GM12872 (cell line): ENCODE measurements at regions not wholly inside any gene's neighbourhood (a gene's known extent, or its start where the extent isn't known, plus 50 kb on each side); places are given as distances from the start of the nearest gene placed in this dataset.

Experiments
- TF ChIP-seq, protein P1 (sequence below): IDR thresholded peaks from 3 replicates; pipeline ENCODE4 v1.5.1; 2011; ENCODE audit warnings: low read depth, mild to moderate bottlenecking, low read length, moderate library complexity; ENCODE audit not compliant: insufficient read depth

DNA sequence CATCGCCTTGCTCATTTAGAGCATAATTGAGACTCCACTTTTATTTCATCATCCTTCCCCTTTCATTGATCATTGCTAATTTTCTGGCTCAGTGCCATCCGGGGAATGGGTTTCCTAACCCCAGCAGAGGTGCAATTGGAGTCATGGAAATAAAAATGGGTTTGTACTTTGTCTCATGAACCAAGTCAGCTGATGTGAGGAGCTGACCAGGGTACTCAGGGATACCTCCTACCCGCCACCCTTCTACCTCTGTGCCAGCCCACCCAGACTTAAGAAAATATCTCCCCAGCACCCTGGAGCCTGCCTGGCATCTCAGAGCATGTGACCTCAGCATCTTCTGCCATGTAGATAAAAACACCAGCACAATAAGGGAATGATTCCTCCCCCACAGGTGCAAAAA is 59.1 kb upstream of the MAFB start:
- TF ChIP-seq, protein P1, sequence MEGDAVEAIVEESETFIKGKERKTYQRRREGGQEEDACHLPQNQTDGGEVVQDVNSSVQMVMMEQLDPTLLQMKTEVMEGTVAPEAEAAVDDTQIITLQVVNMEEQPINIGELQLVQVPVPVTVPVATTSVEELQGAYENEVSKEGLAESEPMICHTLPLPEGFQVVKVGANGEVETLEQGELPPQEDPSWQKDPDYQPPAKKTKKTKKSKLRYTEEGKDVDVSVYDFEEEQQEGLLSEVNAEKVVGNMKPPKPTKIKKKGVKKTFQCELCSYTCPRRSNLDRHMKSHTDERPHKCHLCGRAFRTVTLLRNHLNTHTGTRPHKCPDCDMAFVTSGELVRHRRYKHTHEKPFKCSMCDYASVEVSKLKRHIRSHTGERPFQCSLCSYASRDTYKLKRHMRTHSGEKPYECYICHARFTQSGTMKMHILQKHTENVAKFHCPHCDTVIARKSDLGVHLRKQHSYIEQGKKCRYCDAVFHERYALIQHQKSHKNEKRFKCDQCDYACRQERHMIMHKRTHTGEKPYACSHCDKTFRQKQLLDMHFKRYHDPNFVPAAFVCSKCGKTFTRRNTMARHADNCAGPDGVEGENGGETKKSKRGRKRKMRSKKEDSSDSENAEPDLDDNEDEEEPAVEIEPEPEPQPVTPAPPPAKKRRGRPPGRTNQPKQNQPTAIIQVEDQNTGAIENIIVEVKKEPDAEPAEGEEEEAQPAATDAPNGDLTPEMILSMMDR = no peak

DNA sequence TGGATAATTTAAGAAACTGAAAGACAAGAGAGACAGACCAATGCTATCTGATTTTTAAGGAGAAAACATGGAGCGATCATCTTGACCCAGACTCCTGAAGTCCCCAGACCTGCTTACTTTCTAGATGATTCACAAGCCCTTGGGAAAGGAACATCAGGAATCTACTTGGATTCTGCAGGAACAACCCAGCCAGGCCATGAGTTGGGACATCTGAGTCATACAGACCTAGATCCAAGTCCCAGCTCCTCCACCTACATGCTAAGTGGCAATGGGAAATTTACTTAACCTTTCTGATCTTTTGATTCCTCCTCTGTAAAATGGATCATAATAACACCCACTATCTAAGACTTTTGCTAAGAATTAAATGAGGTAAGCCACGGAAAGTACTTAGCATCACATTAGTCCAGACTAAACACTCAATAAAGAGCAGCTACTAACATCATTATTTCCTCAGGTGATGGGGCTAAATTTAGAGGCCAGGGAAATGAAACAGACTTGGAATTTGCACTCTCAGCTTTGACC is 61.0 kb upstream of the MAFB start:
- TF ChIP-seq, protein P1 = no peak

DNA sequence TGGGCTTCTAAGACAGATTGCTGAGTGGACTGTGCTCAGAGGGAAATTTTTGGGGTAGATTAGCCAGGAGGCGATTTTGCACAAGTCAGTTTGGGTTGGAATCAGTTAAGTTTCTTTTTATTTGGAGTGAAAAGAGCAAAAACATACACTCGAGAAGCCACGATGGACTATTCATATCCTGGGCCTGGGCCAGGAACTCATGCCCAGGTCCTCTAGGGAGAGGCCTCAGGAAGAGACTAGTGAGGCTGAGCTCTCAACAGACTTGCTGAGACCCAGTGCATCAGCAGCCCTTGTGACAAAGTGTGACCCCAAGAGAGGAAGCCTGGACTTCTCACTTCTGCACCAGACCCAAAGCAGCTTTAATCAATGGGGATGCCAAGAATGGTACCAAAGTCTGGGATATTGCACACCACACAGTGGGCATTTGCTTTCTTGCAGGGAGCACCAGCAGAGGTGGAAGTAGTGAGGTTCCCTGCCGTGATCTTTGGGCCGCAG is 61.6 kb upstream of the MAFB start:
- TF ChIP-seq, protein P1 = no peak

DNA sequence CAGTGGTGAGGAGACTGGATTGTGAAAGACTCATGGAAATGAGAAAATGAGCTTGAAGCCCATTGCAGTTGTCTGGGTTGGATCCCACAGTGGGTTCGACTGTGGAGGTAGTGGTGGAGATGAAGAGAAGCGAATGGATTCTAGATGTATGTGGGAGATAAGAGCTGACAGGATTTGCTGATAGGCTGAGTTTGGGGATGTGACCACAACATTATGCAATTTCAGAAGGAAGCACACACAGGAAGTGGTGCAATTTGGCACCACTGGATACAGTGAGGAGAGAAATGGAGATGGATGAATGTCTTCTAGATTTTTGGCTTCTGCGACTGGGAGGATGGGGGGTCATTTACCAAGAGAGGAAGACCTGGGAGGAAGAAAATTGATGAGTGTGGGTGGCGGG is 64.4 kb upstream of the MAFB start:
- TF ChIP-seq, protein P1 = no peak

DNA sequence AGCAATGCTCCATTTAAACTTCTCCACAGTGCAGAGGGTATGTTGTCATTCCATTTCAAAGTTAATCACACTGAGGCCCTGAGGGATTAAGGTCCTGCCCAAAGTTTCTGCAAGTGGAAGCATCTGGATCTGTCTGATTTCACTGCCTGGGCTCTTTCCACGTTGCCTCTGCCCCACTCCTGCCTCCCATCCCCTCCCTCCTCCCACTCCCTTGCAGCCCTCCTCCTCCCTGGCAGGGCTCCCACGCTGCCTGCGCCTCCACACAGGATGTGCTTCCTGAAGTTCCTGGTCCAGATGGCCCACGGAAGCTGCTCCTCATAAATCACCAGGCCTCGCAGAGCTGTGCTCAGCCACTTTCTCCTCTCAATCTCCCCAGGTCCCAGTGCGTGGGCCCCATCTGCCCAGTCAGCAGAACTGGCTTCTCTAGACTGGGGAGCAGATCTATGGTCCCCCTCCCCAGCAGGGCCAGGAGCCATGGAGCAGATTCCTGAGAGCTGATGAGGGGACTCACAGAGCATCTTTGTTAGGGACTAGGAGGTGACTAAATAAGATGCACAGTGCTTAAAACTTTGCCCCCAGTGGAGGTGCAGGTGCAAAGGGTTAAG is 65.4 kb upstream of the MAFB start:
- TF ChIP-seq, protein P1 = no peak

DNA sequence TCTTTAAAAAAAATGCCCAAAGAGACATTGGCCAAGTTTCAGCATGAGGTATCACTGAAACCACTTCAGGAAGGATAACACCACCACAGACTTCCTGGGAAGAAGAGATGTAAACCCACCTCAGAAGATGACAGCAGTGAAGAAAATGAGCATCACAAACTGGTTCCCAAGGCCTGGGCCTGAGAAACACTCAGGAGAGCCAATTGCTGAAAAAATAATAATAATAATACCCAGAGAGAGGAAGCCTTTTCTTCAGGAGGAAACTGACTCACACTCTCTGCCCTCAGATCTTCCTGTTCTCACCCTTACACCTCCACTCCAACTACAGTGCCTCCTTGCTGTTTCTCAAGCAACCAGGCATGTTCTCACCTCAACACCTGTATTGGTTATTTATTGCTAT is 68.1 kb upstream of the MAFB start:
- TF ChIP-seq, protein P1 = no peak

DNA sequence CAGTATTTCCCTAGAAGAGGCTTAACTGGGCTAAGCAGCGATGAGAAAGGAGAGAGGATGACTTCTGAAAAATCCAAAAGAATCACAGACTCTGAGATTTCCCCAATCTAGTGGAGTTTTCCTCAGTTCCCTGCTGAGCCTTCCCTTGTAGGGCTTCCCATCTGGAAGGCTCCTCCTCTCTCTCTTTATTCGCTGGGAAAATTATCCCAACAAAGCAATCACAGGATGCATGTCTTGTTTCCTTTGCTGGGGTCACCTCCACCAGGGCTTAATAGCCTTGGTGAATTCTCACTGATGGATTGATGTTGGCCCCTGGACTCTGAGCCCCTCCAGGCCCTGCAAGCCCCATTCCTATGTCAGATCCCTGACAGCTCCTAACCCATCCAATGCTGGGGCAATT is 69.8 kb upstream of the MAFB start:
- TF ChIP-seq, protein P1 = no peak
